Panc1 (cell line): ENCODE measurements at regions not wholly inside any gene's neighbourhood (a gene's known extent, or its start where the extent isn't known, plus 50 kb on each side); places are given as distances from the start of the nearest gene placed in this dataset.

Source experiments
- ATAC-seq: fragments of 200-7000 bp; cut with Tn5 transposase; 2 replicates; pipeline ENCODE4 v1.9.1; 2020; ENCODE audit warnings: mild to moderate bottlenecking, moderate library complexity
- BruUV-seq: library from RNA; stranded (reverse); fragments of 400-500 nt; replicated peaks from 2 replicates; lab custom pipeline; 2021; lab: Mats Ljungman, UMichigan
- CTCF ChIA-PET: fragments of 300-600 bp; sonication (Branson Sonifier 250); formaldehyde crosslinking; loops from one replicate; lab custom pipeline; 2022; ENCODE audit warnings: antibody characterized with exemption; lab: Charles Lee
- POLR2A ChIA-PET: fragments of 300-600 bp; sonication (Branson Sonifier 250); formaldehyde crosslinking; loops from one replicate; lab custom pipeline; 2022; ENCODE audit warnings: antibody characterized with exemption; lab: Charles Lee
- DNase-seq: peaks from one replicate; pipeline ENCODE4 v3.0.0-alpha.2; 2010; ENCODE audit warnings: low read depth, low spot score
- H3K27ac ChIP-seq: 2 replicates; pipeline ENCODE4 v1.5.1; 2011; ENCODE audit warnings: mild to moderate bottlenecking, low read length, inconsistent platforms
- H3K27me3 ChIP-seq: fragments of 200-500 bp; sonication (Bioruptor generic); 2 replicates; pipeline ENCODE4 v1.6.0; 2014; ENCODE audit warnings: low read length, inconsistent platforms; ENCODE audit not compliant: control insufficient read depth, insufficient read depth
- H3K36me3 ChIP-seq: fragments of 200-500 bp; sonication (Bioruptor generic); 2 replicates; pipeline ENCODE4 v1.5.1; 2014; ENCODE audit warnings: inconsistent platforms, mild to moderate bottlenecking, low read length, moderate library complexity; ENCODE audit not compliant: control insufficient read depth, insufficient read depth
- H3K4me1 ChIP-seq: 2 replicates; pipeline ENCODE4 v1.5.1; 2011; ENCODE audit warnings: inconsistent platforms, mild to moderate bottlenecking, low read length, moderate library complexity; ENCODE audit not compliant: control insufficient read depth, insufficient read depth
- H3K4me3 ChIP-seq, 2 experiments: 2 replicates each; pipeline ENCODE4 v1.5.1; 2011 to 2012; ENCODE audit warnings: low read depth in 2 of 2, low read length in 2 of 2, mild to moderate bottlenecking in 2 of 2, inconsistent platforms in 1 of 2, moderate library complexity in 1 of 2
- H3K9me3 ChIP-seq: fragments of 200-500 bp; sonication (Bioruptor generic); 2 replicates; pipeline ENCODE4 v1.5.1; 2014; ENCODE audit warnings: low read depth, mild to moderate bottlenecking, inconsistent platforms, low read length, moderate library complexity; ENCODE audit not compliant: control insufficient read depth, insufficient read depth
- POLR2AphosphoS5 ChIP-seq: IDR thresholded peaks from 2 replicates; pipeline ENCODE4 v1.6.1; 2012; ENCODE audit warnings: mild to moderate bottlenecking, low read depth, low read length, moderate library complexity
- SIN3A ChIP-seq: IDR thresholded peaks from 2 replicates; pipeline ENCODE4 v1.6.1; 2012; ENCODE audit warnings: low read depth, mild to moderate bottlenecking, low read length, moderate library complexity, borderline replicate concordance; ENCODE audit not compliant: insufficient read depth
- TCF7L2 ChIP-seq: IDR thresholded peaks from 2 replicates; pipeline ENCODE4 v1.6.1; 2011; ENCODE audit warnings: mild to moderate bottlenecking, low read depth, low read length, inconsistent platforms
- in situ Hi-C: cut with HindIII; loops from 2 replicates; pipeline ENCODE4 v1.10.0; 2016; ENCODE audit warnings: low sequenced_read_pairs, low pct_unique_long_range_greater_than_20kb
- intact Hi-C: fragments of 100-400 bp; cut with micrococcal nuclease; formaldehyde crosslinking; loops from one replicate; pipeline ENCODE4 v1.10.0; 2022; ENCODE audit not compliant: unreplicated experiment
- TF ChIP-seq, protein P1 (sequence below): fragments of 450-650 bp; IDR thresholded peaks from 2 replicates; pipeline ENCODE4 v1.5.1; 2017; ENCODE audit warnings: mild to moderate bottlenecking
- TF ChIP-seq, protein P2 (sequence below), 2 experiments: IDR thresholded peaks; 2 replicates each; pipeline ENCODE4 v1.6.1; 2011 to 2012; ENCODE audit warnings: low read depth in 2 of 2, control low read depth in 1 of 2, low read length in 1 of 2, mild to moderate bottlenecking in 1 of 2, moderate library complexity in 1 of 2; ENCODE audit not compliant: insufficient read depth in 1 of 2

DNA sequence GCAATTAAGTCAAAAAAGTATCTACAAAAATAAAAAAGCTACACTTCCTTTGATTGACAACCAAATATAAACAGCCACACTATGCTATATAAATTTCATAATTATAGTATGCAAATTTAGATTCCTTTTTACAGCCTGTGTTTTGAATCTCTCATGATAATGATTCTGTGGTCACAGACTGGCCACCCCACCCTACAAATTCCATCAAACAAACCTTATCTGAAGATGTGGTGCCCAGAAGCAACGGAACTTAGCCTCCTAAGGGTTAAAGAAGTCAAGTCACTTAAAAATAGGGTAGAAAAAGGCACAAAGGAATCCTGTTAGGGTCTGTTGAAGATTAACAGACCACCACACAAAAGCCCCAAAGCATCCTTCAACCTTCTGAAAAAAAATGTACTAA lies 351.8 kb downstream of the INHBA start:
- no peaks in the 10 kb centered on the region for H3K4me1 ChIP-seq
- H3K27ac ChIP-seq: no peak overlapping the region
- ChIA-PET CTCF (no interaction called here), POLR2A (no interaction called here)
- no peak overlapping the region for H3K4me3 ChIP-seq
- no TSS peak for BruUV-seq
- no peaks in the 10 kb centered on the region for H3K36me3 ChIP-seq
- DNase-seq (no peak), ATAC-seq (no peak)
- in situ Hi-C loops (no loop called here), intact Hi-C loops (no loop called here)
- no peaks in the 10 kb centered on the region for H3K27me3 ChIP-seq
- TF ChIP-seq POLR2AphosphoS5 (no peak), TCF7L2 (no peak), SIN3A (no peak)
- TF ChIP-seq, protein P1, sequence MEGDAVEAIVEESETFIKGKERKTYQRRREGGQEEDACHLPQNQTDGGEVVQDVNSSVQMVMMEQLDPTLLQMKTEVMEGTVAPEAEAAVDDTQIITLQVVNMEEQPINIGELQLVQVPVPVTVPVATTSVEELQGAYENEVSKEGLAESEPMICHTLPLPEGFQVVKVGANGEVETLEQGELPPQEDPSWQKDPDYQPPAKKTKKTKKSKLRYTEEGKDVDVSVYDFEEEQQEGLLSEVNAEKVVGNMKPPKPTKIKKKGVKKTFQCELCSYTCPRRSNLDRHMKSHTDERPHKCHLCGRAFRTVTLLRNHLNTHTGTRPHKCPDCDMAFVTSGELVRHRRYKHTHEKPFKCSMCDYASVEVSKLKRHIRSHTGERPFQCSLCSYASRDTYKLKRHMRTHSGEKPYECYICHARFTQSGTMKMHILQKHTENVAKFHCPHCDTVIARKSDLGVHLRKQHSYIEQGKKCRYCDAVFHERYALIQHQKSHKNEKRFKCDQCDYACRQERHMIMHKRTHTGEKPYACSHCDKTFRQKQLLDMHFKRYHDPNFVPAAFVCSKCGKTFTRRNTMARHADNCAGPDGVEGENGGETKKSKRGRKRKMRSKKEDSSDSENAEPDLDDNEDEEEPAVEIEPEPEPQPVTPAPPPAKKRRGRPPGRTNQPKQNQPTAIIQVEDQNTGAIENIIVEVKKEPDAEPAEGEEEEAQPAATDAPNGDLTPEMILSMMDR: no peak
- TF ChIP-seq, protein P2, sequence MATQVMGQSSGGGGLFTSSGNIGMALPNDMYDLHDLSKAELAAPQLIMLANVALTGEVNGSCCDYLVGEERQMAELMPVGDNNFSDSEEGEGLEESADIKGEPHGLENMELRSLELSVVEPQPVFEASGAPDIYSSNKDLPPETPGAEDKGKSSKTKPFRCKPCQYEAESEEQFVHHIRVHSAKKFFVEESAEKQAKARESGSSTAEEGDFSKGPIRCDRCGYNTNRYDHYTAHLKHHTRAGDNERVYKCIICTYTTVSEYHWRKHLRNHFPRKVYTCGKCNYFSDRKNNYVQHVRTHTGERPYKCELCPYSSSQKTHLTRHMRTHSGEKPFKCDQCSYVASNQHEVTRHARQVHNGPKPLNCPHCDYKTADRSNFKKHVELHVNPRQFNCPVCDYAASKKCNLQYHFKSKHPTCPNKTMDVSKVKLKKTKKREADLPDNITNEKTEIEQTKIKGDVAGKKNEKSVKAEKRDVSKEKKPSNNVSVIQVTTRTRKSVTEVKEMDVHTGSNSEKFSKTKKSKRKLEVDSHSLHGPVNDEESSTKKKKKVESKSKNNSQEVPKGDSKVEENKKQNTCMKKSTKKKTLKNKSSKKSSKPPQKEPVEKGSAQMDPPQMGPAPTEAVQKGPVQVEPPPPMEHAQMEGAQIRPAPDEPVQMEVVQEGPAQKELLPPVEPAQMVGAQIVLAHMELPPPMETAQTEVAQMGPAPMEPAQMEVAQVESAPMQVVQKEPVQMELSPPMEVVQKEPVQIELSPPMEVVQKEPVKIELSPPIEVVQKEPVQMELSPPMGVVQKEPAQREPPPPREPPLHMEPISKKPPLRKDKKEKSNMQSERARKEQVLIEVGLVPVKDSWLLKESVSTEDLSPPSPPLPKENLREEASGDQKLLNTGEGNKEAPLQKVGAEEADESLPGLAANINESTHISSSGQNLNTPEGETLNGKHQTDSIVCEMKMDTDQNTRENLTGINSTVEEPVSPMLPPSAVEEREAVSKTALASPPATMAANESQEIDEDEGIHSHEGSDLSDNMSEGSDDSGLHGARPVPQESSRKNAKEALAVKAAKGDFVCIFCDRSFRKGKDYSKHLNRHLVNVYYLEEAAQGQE (IDR thresholded peaks at IDR 0.05; ENCODE audit: insufficient read depth in 1 of 2, low read depth in 2 of 2, low read length in 1 of 2): no peak
- no peaks in the 10 kb centered on the region for H3K9me3 ChIP-seq

DNA sequence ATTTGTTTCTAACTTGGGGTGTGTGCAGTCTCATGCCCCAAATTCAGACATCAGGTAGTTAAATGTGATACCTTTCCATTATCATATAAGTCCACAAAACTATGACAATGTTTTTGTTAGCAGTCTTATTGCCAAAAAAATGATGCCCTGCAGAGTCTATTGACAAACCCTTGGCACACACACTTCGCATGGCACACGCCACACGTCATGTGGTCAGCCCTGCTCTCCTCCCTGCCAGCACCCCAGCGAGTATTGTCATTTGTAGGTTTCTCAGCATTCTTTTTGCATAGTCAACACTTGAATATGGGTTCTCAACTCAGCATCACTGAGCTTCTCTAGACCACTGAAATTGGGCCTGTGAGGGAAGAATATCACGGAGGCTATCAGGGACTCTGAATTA lies 356.0 kb downstream of the INHBA start:
- Histone ChIP-seq H3K4me3 (no peak overlapping the region), H3K27me3 (no peaks in the 10 kb centered on the region), H3K4me1 (no peaks in the 10 kb centered on the region), H3K9me3 (no peaks in the 10 kb centered on the region), H3K27ac (no peak overlapping the region), H3K36me3 (no peaks in the 10 kb centered on the region)
- intact Hi-C loops (no loop called here), in situ Hi-C loops (no loop called here)
- ATAC-seq (no peak), DNase-seq (no peak)
- no TSS peak for BruUV-seq
- TF ChIP-seq POLR2AphosphoS5 (no peak), TCF7L2 (no peak), SIN3A (no peak)
- TF ChIP-seq, protein P2 (IDR thresholded peaks at IDR 0.05; ENCODE audit: insufficient read depth in 1 of 2, low read depth in 2 of 2, low read length in 1 of 2): no peak
- TF ChIP-seq, protein P1: no peak
- POLR2A ChIA-PET: no interaction called here
- CTCF ChIA-PET: no interaction called here
